D721Med (cell line): ENCODE measurements at regions not wholly inside any gene's neighbourhood (a gene's known extent, or its start where the extent isn't known, plus 50 kb on each side); places are given as distances from the start of the nearest gene placed in this dataset.

Experiments
- DNase-seq: peaks from one replicate; pipeline ENCODE4 v3.0.0; 2011; ENCODE audit warnings: low spot score; ENCODE audit not compliant: insufficient read length
- FAIRE-seq: peaks from 2 replicates; lab custom pipeline; 2011; peaks lifted over from hg19 to GRCh38; lab: Jason Lieb, UNC
- TF ChIP-seq, protein P1 (sequence below): IDR thresholded peaks from 2 replicates; pipeline ENCODE4 v1.5.1; 2012; ENCODE audit warnings: mild to moderate bottlenecking, control low read depth; ENCODE audit not compliant: insufficient read depth; ENCODE audit errors: missing control alignments

DNA sequence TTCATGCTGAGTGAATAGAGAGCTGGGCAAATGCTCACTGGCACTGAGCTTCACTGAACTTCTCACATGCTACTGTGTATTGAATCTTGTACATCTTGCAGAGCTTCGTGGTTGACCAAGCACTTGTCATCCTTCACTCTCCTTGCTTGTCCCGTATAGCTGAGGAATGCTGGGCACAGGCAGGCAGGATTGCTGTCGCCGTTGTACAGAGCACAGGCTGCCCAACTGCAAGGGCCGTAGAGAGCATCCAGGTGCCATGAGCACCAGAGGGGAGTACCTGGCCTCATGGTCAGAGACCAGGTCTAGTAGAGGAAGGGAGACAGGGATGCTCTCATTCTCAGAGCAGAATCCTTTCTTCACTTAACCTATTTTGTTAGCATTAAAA, 99.8 kb upstream of the RET start:
- FAIRE-seq (no peak), DNase-seq (no peak)
- TF ChIP-seq, protein P1, sequence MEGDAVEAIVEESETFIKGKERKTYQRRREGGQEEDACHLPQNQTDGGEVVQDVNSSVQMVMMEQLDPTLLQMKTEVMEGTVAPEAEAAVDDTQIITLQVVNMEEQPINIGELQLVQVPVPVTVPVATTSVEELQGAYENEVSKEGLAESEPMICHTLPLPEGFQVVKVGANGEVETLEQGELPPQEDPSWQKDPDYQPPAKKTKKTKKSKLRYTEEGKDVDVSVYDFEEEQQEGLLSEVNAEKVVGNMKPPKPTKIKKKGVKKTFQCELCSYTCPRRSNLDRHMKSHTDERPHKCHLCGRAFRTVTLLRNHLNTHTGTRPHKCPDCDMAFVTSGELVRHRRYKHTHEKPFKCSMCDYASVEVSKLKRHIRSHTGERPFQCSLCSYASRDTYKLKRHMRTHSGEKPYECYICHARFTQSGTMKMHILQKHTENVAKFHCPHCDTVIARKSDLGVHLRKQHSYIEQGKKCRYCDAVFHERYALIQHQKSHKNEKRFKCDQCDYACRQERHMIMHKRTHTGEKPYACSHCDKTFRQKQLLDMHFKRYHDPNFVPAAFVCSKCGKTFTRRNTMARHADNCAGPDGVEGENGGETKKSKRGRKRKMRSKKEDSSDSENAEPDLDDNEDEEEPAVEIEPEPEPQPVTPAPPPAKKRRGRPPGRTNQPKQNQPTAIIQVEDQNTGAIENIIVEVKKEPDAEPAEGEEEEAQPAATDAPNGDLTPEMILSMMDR, result no peak

DNA sequence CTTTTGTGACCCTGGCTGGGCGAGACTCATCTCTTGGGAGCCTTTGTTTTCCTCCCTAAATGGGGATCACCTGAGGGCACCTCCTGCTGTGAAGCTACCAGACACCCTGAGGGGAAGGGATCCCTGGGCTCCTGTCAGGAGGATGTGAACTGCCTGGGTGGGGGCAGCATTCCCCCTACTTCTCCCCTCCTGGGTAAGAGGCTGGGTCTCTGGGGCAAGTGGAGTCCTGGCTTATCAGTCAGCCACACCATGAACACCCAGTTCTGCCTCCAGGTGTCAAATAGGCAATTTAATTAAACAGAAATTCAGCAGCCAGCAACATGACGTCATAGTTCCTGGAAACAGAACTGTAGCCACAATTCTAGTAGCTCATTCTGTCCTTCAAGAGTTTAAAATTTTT, 97.7 kb upstream of the RET start:
- TF ChIP-seq, protein P1, result no peak
- DNase-seq (no peak), FAIRE-seq (no peak)

DNA sequence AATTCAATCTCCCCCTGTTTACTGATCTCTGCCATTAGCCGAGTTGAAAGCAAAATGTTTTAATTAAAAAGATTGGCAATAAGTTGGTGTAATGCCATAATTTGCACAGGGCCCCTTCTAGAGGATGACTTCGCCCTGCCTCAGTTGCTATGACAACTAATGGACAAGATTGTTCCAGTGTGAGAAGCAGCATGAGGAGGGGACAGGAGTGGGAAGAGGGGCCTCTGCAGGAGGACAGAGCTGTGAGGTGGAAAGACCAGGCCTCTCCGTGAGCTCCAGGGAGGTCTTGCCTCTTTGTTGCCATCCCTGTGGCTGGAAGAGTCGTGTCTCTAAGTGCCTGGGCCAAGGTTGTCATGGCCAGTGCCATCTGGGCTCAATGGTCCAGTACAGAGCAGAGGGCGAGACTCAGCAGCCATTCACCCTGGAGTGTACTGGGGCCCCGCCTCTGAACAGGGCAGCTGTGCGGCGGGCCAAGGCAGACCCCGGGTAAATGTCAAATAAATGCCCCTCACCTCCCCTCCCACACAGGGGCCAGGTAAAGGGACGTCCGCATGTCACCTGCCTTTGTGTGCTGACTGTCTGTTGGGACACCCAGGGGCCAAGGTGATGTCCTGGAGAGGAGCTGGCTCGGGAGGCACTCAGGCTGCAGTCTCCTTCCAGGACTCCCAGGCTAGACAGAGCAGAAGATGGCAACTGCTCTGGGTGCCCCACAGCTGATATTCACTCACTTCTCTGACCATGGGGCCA, 97.0 kb upstream of the RET start:
- TF ChIP-seq, protein P1, result no peak
- no peak for FAIRE-seq
- no peak for DNase-seq

DNA sequence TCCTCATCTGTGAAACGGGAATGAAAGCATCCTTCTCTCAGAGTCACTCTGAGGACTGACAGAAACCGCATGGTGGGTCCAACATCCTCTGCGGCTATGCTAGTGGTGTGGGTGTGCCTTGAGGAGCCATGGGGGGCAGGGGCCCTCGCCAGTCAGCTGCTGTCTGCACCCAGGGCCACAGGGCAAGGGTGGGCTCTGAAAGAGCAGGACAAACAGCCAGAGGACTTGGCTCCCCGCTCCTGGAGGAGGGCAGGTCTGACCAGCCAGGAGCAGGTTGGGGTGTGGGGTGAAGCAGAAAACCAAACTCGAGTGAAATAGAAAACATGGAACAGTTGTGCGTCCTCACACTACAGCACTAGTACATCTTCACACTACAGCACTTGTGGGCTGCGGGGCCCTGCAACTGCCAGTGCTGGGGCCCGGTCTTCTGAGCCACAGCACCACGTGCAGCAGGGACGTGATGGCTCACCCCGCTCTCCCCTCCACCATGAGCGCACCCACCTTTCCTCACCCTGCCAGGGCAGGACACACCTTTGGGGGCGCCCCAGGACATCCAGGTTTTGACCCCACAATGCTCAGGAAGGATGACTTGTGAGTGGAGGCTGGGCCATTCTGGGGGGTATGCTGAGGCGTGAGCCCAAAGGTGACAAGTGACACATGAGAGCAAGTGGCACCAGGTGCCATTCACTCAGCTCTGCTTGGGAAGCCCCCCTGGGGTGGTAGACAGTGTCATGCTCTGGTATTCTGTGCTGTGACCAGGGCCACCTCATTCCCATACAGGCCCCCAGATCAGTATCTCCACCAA, 96.1 kb upstream of the RET start:
- DNase-seq (no peak), FAIRE-seq (no peak)
- TF ChIP-seq, protein P1, result no peak

DNA sequence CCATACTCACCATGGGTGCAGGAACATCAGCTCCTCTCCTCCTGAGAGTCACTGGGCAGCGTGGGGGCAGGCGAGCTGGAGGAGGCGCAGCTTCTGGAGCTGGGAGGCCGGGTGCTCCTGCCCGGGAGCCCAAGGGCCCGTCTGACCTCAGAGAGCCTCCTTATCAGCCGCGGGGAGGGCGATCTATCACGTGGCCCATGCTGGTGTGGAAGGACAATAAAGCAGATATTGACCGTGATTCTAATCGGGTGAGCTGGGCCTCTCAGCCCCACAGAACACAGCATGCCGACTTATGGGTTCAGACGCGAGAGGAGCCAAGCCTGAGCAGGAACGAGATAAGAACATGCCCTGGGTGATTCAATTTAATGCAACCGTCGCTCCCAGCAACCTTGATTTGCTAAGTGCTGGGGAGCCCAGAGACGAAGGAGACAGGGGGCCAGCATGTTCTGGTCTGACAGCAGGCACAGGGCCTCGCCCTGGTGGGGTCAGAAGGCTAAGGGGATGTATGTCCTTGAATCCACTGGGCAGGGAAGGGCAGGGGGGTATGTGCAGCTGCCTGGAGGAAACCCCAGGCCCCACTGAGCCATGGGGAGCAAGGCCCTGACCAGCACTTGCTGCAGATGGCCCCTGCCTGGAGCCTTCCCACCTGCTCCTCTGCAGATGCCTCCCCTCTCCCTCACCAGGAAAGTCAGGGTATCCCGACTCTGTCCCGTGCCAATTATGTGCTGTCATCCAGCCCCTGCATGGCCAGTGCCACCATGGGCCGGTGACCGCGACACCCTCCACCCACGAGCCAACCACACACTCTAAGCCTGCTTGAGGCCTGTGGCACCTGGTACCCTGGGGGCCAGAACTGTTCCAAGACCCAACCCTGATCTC, 95.3 kb upstream of the RET start:
- FAIRE-seq, result no peak

DNA sequence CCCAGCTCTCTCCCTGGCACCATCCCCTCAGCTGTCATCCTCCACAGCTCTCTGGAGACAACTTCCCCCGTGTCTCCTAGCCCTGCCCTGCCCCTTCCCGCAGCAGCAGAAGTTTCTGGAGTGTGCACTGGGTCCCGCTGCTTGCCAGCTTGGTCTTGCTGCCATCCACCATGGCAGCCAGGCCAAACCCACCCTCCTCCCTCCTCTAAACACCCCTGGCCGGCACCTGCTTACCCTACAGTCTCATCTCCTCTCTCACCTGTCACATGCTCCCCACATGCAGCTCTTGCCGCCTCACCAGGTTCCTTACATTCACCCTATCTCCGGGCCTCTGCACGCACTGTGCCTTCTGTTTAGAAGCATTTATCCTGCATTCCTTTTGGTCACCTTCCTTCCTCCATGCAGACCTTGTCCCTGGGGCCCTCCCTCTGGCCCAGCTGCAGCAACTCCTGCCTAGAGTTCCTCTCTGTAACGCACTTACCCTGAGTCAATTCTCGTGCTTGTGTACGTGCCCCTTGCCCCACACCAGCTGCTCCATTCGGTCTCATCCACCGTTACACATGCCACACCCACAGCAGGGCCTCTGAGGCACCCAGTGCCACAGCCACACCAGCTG, 93.9 kb upstream of the RET start:
- no peak for FAIRE-seq
- no peak for DNase-seq
- TF ChIP-seq, protein P1, result no peak

More for the DNA sequence above, 95.3 kb upstream of the RET start:
- TF ChIP-seq, protein P1, result no peak
- no peak for DNase-seq
